ENCODE measurements at regions not wholly inside any gene's neighbourhood (a gene's known extent, or its start where the extent isn't known, plus 50 kb on each side); places are given as distances from the start of the nearest gene placed in this dataset.

DNA sequence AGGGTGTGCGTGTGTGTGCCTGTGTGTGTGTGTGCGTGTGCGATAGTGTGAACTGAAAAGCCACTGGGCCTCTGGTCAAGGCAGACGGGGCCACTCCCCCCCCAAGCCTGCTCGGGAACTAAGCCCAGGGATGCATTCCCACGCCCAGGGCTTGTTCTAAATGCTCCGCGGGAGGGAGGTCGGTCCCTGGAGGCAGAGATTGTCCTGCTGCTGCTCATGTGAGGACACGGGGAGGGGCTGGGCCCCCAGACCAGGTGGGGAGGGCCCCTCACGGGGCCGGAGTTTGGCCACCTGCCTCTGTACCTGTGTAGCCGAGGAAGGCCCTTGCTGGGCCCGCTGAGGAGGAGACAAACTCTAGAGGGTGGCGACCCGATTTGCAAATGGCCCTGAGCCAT, 93.9 kb downstream of the PDGFA start:
- TF ChIP-seq, protein P1, sequence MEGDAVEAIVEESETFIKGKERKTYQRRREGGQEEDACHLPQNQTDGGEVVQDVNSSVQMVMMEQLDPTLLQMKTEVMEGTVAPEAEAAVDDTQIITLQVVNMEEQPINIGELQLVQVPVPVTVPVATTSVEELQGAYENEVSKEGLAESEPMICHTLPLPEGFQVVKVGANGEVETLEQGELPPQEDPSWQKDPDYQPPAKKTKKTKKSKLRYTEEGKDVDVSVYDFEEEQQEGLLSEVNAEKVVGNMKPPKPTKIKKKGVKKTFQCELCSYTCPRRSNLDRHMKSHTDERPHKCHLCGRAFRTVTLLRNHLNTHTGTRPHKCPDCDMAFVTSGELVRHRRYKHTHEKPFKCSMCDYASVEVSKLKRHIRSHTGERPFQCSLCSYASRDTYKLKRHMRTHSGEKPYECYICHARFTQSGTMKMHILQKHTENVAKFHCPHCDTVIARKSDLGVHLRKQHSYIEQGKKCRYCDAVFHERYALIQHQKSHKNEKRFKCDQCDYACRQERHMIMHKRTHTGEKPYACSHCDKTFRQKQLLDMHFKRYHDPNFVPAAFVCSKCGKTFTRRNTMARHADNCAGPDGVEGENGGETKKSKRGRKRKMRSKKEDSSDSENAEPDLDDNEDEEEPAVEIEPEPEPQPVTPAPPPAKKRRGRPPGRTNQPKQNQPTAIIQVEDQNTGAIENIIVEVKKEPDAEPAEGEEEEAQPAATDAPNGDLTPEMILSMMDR (IDR thresholded peaks at IDR 0.05): no peak
- TF ChIP-seq POLR2A (IDR thresholded peaks at IDR 0.05) (no peak), POLR2AphosphoS5 (IDR thresholded peaks at IDR 0.05) (no peak)
- Histone ChIP-seq H3K4me3 (peak overlapping the region in 1 of 3 donors; percentile 6), H3K27me3 (peaks cover 0 to 3% of the 10 kb centered on the region in 2 donors), H3K9me3 (no peaks in the 10 kb centered on the region), H3K36me3 (no peaks in the 10 kb centered on the region), H3K4me1 (peaks cover 0 to 4% of the 10 kb centered on the region in 2 donors), H3K27ac (peak overlapping the region in 1 of 2 donors; percentile 72)
- intact Hi-C loops (cut with DNase I; ENCODE audit: low total_unique reads): no loop called here
- no peak for DNase-seq (ENCODE audit: low spot score in 2 of 2)

DNA sequence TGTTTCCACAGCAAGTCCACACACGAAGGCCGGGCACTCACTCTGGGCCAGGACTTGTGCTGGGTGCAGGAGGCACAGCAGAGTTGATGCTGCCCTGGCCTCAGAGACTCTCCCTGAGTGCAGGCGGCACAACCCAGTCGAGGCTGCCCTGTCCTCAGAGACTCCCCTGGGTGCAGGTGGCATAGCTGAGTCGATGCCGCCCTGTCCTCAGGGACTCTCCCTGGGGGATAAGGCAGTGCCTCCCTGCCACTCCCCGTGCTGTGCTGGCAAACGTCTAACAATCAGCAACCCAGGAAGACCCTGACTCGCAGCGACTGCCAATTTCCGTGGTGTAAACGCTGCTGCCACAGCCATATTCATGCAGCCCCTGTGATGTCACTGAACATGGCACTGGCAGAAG, 93.1 kb downstream of the PDGFA start:
- Histone ChIP-seq H3K9me3 (no peaks in the 10 kb centered on the region), H3K27ac (no peak overlapping the region), H3K36me3 (no peaks in the 10 kb centered on the region), H3K4me1 (peaks cover 0 to 4% of the 10 kb centered on the region in 2 donors), H3K4me3 (no peak overlapping the region), H3K27me3 (peaks cover 0 to 3% of the 10 kb centered on the region in 2 donors)
- DNase-seq (ENCODE audit: low spot score in 2 of 2): no peak
- TF ChIP-seq, protein P1 (IDR thresholded peaks at IDR 0.05): no peak
- TF ChIP-seq POLR2A (IDR thresholded peaks at IDR 0.05) (no peak), POLR2AphosphoS5 (IDR thresholded peaks at IDR 0.05) (no peak)
- intact Hi-C loops (cut with DNase I; ENCODE audit: low total_unique reads): no loop called here

DNA sequence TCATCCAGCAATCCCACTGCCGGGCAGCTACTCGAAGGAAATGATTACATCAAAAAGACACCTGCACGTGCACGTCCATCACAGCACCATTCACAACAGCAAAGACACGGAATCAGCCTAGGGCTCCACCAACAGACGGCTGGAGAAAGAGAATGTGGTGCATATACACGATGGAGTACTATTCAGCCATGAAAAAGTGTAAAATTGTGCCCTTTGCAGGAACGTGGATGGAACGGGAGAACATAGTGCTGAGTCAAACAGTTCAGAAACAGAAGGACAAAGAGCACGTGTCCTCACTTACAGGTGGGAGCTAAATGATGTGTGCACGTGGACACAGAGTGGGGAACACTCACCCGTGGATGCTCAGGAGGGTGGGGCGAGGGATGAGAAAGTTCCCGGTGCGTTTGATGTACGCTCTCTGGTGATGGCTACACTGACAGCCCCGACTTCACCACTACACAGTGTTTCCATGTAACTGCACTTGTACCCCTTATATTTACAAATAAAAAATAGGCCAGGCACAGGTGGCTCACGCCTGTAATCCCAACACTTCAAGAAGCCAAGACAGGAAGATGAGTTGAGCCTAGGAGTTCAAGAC, 92.0 kb downstream of the PDGFA start:
- no peaks in the 10 kb centered on the region for H3K36me3 ChIP-seq

DNA sequence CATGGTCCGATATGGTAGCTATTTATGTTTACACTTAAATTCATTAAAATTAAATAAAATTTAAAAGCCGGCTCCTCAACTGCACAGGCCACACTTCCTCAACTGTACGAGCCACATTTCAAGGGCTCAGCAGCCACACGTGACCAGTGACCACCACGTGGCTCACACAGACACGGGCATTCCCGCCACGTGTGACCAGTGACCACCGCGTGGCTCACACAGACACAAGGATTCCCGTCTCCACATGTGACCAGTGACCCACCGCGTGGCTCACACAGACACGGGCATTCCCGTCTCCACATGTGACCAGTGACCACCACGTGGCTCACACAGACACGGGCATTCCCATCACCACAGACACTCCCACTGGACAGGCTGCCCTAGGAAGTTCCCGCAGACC, 91.3 kb downstream of the PDGFA start:
- no peak for DNase-seq (ENCODE audit: low spot score in 2 of 2)
- TF ChIP-seq POLR2A (IDR thresholded peaks at IDR 0.05) (no peak), POLR2AphosphoS5 (IDR thresholded peaks at IDR 0.05) (no peak)
- TF ChIP-seq, protein P1 (IDR thresholded peaks at IDR 0.05): no peak
- H3K4me3 ChIP-seq: no peak overlapping the region
- intact Hi-C loops (cut with DNase I; ENCODE audit: low total_unique reads): no loop called here
- H3K9me3 ChIP-seq: no peaks in the 10 kb centered on the region
- no peak overlapping the region for H3K27ac ChIP-seq
- H3K27me3 ChIP-seq: peaks cover 0 to 3% of the 10 kb centered on the region in 2 donors
- H3K36me3 ChIP-seq: no peaks in the 10 kb centered on the region
- H3K4me1 ChIP-seq: peaks cover 0 to 4% of the 10 kb centered on the region in 2 donors

More for the DNA sequence above, 92.0 kb downstream of the PDGFA start:
- no peaks in the 10 kb centered on the region for H3K9me3 ChIP-seq
- no peak for DNase-seq (ENCODE audit: low spot score in 2 of 2)
- peaks cover 0 to 3% of the 10 kb centered on the region in 2 donors for H3K27me3 ChIP-seq
- TF ChIP-seq POLR2A (IDR thresholded peaks at IDR 0.05): no peak
- no peak overlapping the region for H3K27ac ChIP-seq
- intact Hi-C loops (cut with DNase I; ENCODE audit: low total_unique reads): no loop called here
- H3K4me3 ChIP-seq: no peak overlapping the region
- peaks cover 0 to 4% of the 10 kb centered on the region in 2 donors for H3K4me1 ChIP-seq

DNA sequence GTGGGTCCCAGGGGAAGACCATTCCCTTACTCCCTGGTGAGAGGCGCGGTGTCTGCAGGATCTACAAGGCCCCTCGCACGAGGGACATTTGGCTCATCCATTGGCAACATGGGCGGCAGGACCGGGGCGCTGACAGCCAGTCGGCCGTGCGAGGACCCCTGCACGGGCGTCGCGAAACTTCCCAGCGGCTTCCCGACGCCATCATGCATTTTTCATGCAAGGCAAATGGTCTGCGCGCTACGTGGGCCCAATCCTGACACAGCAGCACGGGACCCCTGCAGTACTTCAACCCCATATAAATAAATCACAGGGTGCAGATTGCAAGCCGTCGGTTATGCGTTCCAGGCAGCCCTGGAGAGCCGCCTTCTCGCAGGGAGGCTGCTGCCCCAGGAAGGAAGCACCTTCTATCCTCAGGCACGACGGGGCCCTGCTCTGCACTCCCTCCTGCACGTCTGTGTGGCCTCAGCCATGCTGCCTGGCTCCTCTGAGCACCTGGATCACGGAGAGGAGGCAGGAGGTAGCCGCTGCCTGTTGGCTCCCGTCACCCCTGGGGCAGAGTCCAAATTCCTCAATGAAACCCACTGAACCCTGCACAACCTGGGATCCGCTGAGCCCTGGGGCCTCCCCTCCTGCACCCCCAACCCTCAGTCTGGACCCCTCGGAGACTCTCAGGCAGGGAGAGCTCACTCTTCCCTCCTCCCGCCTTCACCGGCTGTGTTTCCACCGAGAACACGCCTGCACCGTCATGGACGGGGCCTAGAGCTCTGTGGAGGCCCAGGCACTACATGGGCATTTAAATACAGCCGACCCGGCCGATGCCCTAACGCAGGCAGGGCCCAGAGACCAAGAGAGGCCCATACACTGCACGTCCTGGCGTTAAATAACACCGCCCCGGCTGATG, 90.5 kb downstream of the PDGFA start:
- intact Hi-C loops (cut with DNase I; ENCODE audit: low total_unique reads): no loop called here
- no peak overlapping the region for H3K27ac ChIP-seq
- no peak for DNase-seq (ENCODE audit: low spot score in 2 of 2)

DNA sequence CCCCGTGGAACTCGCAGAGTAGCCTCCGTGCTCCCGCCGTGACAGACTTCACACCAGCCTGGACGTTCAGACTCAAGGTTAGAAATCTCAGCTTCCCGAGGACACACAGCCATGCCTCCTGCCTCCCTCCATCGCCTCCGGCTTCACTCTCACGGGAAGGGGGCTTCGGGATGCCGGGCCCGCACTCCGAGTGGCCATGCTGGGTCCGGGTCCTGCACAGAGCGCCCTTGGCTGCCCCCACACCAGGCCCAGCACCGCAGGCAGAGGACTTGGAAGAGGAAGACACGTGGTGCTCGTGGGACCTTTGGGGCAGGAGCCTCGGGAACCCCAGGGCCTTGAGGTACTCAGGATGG, 89.8 kb downstream of the PDGFA start:
- H3K4me3 ChIP-seq: no peak overlapping the region
- H3K27me3 ChIP-seq: peaks cover 0 to 3% of the 10 kb centered on the region in 2 donors
- H3K4me1 ChIP-seq: peaks cover 0 to 3% of the 10 kb centered on the region in 2 donors
- no peaks in the 10 kb centered on the region for H3K9me3 ChIP-seq
- intact Hi-C loops (cut with DNase I; ENCODE audit: low total_unique reads): no loop called here
- no peaks in the 10 kb centered on the region for H3K36me3 ChIP-seq
- DNase-seq (ENCODE audit: low spot score in 2 of 2): no peak
- TF ChIP-seq, protein P1 (IDR thresholded peaks at IDR 0.05): no peak
- TF ChIP-seq POLR2AphosphoS5 (IDR thresholded peaks at IDR 0.05) (no peak), POLR2A (IDR thresholded peaks at IDR 0.05) (no peak)
- H3K27ac ChIP-seq: no peak overlapping the region

More for the DNA sequence above, 90.5 kb downstream of the PDGFA start:
- peaks cover 0 to 4% of the 10 kb centered on the region in 2 donors for H3K4me1 ChIP-seq
- H3K9me3 ChIP-seq: no peaks in the 10 kb centered on the region
- H3K27me3 ChIP-seq: peaks cover 0 to 3% of the 10 kb centered on the region in 2 donors
- no peaks in the 10 kb centered on the region for H3K36me3 ChIP-seq
- H3K4me3 ChIP-seq: no peak overlapping the region
- no peak for TF ChIP-seq POLR2A (IDR thresholded peaks at IDR 0.05)

Data from breast epithelium (tissue), 4 donors.